ENCODE measurements at regions not wholly inside any gene's neighbourhood (a gene's known extent, or its start where the extent isn't known, plus 50 kb on each side); places are given as distances from the start of the nearest gene placed in this dataset.

DNA sequence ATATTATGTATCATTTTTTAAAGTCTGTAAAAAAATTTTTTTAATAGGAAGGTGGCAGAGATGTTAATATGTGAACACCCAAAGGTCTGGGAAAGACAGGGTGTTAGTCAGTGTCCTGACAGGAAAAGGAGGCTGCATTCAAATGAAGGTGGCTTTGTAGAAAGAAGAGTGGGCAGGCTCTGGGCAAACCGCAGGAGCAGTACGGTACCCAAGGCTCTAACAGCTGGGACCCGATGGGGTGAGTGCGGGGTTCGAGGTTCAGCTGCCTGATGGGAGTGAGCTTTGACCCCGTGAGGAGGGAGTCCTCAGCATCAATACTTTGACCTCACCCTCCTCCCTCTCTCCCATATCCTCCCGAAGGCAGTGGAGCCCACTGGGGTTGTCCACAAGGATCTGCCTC lies 142.5 kb downstream of the C11orf91 start (continued):
- TF ChIP-seq, protein P1, sequence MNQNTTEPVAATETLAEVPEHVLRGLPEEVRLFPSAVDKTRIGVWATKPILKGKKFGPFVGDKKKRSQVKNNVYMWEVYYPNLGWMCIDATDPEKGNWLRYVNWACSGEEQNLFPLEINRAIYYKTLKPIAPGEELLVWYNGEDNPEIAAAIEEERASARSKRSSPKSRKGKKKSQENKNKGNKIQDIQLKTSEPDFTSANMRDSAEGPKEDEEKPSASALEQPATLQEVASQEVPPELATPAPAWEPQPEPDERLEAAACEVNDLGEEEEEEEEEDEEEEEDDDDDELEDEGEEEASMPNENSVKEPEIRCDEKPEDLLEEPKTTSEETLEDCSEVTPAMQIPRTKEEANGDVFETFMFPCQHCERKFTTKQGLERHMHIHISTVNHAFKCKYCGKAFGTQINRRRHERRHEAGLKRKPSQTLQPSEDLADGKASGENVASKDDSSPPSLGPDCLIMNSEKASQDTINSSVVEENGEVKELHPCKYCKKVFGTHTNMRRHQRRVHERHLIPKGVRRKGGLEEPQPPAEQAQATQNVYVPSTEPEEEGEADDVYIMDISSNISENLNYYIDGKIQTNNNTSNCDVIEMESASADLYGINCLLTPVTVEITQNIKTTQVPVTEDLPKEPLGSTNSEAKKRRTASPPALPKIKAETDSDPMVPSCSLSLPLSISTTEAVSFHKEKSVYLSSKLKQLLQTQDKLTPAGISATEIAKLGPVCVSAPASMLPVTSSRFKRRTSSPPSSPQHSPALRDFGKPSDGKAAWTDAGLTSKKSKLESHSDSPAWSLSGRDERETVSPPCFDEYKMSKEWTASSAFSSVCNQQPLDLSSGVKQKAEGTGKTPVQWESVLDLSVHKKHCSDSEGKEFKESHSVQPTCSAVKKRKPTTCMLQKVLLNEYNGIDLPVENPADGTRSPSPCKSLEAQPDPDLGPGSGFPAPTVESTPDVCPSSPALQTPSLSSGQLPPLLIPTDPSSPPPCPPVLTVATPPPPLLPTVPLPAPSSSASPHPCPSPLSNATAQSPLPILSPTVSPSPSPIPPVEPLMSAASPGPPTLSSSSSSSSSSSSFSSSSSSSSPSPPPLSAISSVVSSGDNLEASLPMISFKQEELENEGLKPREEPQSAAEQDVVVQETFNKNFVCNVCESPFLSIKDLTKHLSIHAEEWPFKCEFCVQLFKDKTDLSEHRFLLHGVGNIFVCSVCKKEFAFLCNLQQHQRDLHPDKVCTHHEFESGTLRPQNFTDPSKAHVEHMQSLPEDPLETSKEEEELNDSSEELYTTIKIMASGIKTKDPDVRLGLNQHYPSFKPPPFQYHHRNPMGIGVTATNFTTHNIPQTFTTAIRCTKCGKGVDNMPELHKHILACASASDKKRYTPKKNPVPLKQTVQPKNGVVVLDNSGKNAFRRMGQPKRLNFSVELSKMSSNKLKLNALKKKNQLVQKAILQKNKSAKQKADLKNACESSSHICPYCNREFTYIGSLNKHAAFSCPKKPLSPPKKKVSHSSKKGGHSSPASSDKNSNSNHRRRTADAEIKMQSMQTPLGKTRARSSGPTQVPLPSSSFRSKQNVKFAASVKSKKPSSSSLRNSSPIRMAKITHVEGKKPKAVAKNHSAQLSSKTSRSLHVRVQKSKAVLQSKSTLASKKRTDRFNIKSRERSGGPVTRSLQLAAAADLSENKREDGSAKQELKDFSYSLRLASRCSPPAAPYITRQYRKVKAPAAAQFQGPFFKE (tag by site-specific recombination; IDR thresholded peaks at IDR 0.05; ENCODE audit: borderline replicate concordance), result no peak
- no peak for TF ChIP-seq ZXDB (tag by site-specific recombination; IDR thresholded peaks at IDR 0.05)
- TF ChIP-seq, protein P2, sequence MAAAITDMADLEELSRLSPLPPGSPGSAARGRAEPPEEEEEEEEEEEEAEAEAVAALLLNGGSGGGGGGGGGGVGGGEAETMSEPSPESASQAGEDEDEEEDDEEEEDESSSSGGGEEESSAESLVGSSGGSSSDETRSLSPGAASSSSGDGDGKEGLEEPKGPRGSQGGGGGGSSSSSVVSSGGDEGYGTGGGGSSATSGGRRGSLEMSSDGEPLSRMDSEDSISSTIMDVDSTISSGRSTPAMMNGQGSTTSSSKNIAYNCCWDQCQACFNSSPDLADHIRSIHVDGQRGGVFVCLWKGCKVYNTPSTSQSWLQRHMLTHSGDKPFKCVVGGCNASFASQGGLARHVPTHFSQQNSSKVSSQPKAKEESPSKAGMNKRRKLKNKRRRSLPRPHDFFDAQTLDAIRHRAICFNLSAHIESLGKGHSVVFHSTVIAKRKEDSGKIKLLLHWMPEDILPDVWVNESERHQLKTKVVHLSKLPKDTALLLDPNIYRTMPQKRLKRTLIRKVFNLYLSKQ (tag by site-specific recombination; IDR thresholded peaks at IDR 0.05; ENCODE audit: borderline replicate concordance), result no peak
- TF ChIP-seq ZNF426 (tag by site-specific recombination; IDR thresholded peaks at IDR 0.05), result no peak
- no peak for TF ChIP-seq ZNF433 (tag by site-specific recombination; IDR thresholded peaks at IDR 0.05; ENCODE audit: low read depth)
- no peak for TF ChIP-seq HOXA7 (CRISPR knock-in tag; IDR thresholded peaks at IDR 0.05; ENCODE audit: borderline replicate concordance)
- no peak for TF ChIP-seq WT1 (tag by site-specific recombination; IDR thresholded peaks at IDR 0.05)
- no peak for TF ChIP-seq ZNF302 (tag by site-specific recombination; IDR thresholded peaks at IDR 0.05; ENCODE audit: low read depth)
- TF ChIP-seq ZNF274 (IDR thresholded peaks at IDR 0.05; ENCODE audit: low read length), result no peak
- no peak for TF ChIP-seq ZNF274 (tag by site-specific recombination; IDR thresholded peaks at IDR 0.05; ENCODE audit: borderline replicate concordance)
- no peak for TF ChIP-seq KLF8 (tag by site-specific recombination; IDR thresholded peaks at IDR 0.05)

DNA sequence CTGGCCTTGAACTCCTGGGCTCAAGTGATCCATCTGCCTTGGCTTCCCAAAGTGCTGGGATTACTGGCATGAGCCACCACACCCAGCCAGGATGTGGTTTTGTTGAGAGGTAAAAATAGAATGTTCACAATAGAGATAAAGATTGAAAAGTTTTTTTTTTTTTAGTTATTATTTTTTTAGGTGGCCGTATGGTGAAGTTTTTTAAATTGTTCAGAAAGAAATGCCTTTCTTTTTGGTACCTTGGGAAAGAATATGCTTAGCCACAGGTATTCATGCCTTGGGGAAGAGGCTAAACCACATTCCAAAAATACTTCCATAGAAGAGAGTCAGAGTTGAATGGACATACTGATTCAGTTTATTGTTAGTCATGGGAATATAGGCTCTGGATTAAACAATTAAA lies 143.4 kb downstream of the C11orf91 start:
- Histone ChIP-seq H3K27ac (ENCODE audit: extremely low read depth, low read depth, low read length) (no peak overlapping the region), H3K4me1 (ENCODE audit: control insufficient read depth, insufficient read depth, low read length) (no peaks in the 10 kb centered on the region), H3K36me3 (ENCODE audit: control insufficient read depth in 2 of 2, insufficient read depth in 1 of 2, low read length in 2 of 2) (peaks cover 0 to under 1% of the 10 kb centered on the region in 2 experiments; a peak in 1 of 3 replicates), H3K4me3 (ENCODE audit: low read depth, low read length) (no peak overlapping the region), H3K9me3 (ENCODE audit: control insufficient read depth, insufficient read depth, low read depth, low read length) (no peaks in the 10 kb centered on the region)
- TF ChIP-seq, protein P3, sequence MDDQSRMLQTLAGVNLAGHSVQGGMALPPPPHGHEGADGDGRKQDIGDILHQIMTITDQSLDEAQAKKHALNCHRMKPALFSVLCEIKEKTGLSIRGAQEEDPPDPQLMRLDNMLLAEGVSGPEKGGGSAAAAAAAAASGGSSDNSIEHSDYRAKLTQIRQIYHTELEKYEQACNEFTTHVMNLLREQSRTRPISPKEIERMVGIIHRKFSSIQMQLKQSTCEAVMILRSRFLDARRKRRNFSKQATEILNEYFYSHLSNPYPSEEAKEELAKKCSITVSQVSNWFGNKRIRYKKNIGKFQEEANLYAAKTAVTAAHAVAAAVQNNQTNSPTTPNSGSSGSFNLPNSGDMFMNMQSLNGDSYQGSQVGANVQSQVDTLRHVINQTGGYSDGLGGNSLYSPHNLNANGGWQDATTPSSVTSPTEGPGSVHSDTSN (CRISPR knock-in tag; IDR thresholded peaks at IDR 0.05), result no peak
- TF ChIP-seq BCL11A (tag by site-specific recombination; IDR thresholded peaks at IDR 0.05; ENCODE audit: low read depth), result no peak
- no peak for TF ChIP-seq ZNF335 (tag by site-specific recombination; conservative IDR thresholded peaks at IDR 0.05)
- no peak for TF ChIP-seq ZNF292 (tag by site-specific recombination; IDR thresholded peaks at IDR 0.05; ENCODE audit: borderline replicate concordance, low read depth)
- no peak for TF ChIP-seq EGR2 (tag by site-specific recombination; IDR thresholded peaks at IDR 0.05; ENCODE audit: low read depth)
- TF ChIP-seq, protein P4, sequence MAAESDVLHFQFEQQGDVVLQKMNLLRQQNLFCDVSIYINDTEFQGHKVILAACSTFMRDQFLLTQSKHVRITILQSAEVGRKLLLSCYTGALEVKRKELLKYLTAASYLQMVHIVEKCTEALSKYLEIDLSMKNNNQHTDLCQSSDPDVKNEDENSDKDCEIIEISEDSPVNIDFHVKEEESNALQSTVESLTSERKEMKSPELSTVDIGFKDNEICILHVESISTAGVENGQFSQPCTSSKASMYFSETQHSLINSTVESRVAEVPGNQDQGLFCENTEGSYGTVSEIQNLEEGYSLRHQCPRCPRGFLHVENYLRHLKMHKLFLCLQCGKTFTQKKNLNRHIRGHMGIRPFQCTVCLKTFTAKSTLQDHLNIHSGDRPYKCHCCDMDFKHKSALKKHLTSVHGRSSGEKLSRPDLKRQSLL (tag by site-specific recombination; IDR thresholded peaks at IDR 0.05), result no peak
- TF ChIP-seq ZNF138 (tag by site-specific recombination; IDR thresholded peaks at IDR 0.05; ENCODE audit: borderline replicate concordance), result no peak
- no peak for TF ChIP-seq SETDB1 (IDR thresholded peaks at IDR 0.05; ENCODE audit: insufficient read length, low read length)
- ChIA-PET POLR2A (no interaction called here), CTCF (interaction anchor here (0.5 kb wide), 1 partner anchor 310 kb away, joined by 3 read pairs; no protein-coding TSS in a partner anchor)

All from HEK293 (cell line).